GM18873 (cell line): ENCODE measurements at regions not wholly inside any gene's neighbourhood (a gene's known extent, or its start where the extent isn't known, plus 50 kb on each side); places are given as distances from the start of the nearest gene placed in this dataset.
"Not testable (repeated sequence)": the region's sequence is repeated elsewhere in the genome, so short reads cannot be mapped to it uniquely, and the experiment has no call there.

Experiments used
- ATAC-seq: cut with Tn5 transposase; IDR thresholded peaks from one replicate; pipeline ENCODE4 v1.9.1; 2021; ENCODE audit warnings: mild to moderate bottlenecking, moderate library complexity, moderate number of reproducible peaks; ENCODE audit not compliant: unreplicated experiment, low FRiP score

- ATAC-seq: not testable (repeated sequence)
Observed at GRCh38 chr4:75126870-75127269, 194.0 kb downstream of the PARM1 start.

GRCh38 chr4:75126058-75126457 is 193.1 kb downstream of the PARM1 start:
- ATAC-seq: no peak

GRCh38 chr4:75122424-75123014 is 189.6 kb downstream of the PARM1 start:
- no peak for ATAC-seq

- no peak for ATAC-seq
Observed at GRCh38 chr4:75118739-75119138, 185.8 kb downstream of the PARM1 start.

GRCh38 chr4:75110061-75110460 is 177.1 kb downstream of the PARM1 start:
- no peak for ATAC-seq

- peak; percentile 62 for ATAC-seq
Observed at GRCh38 chr4:75107755-75108612, 175.1 kb downstream of the PARM1 start.

- ATAC-seq: no peak
Observed at GRCh38 chr4:75102787-75103085, 169.8 kb downstream of the PARM1 start.

GRCh38 chr4:75101906-75102786 is 169.2 kb downstream of the PARM1 start:
- peak; percentile 40 for ATAC-seq
